IMR-90 (cell line): ENCODE measurements at regions not wholly inside any gene's neighbourhood (a gene's known extent, or its start where the extent isn't known, plus 50 kb on each side); places are given as distances from the start of the nearest gene placed in this dataset.

Experiments used
- ATAC-seq: fragments of 200-7000 bp; cut with Tn5 transposase; 2 replicates; pipeline ENCODE4 v1.9.1; 2020; ENCODE audit warnings: low read depth, mild to moderate bottlenecking, moderate library complexity
- BruUV-seq: library from RNA; stranded (reverse); fragments of 400-500 nt; replicated peaks from 2 replicates; lab custom pipeline; 2021; lab: Mats Ljungman, UMichigan
- CTCF ChIA-PET: fragments of 300-600 bp; formaldehyde crosslinking; extraction: SDS; loops from one replicate; lab custom pipeline; 2021; ENCODE audit warnings: antibody characterized with exemption; lab: Yijun Ruan, JAX
- POLR2A ChIA-PET: fragments of 300-600 bp; sonication (Branson Sonifier 250); formaldehyde crosslinking; loops from one replicate; lab custom pipeline; 2022; ENCODE audit warnings: antibody characterized with exemption; ENCODE audit not compliant: unreplicated experiment; lab: Charles Lee
- DNase-seq: peaks from one replicate; pipeline ENCODE4 v3.0.0; 2013
- H2AFZ ChIP-seq: replicated peaks from 2 replicates; pipeline ENCODE3; 2013; ENCODE audit warnings: low read length, mild to moderate bottlenecking; ENCODE audit not compliant: poor library complexity
- H2AK5ac ChIP-seq: 2 replicates; pipeline ENCODE4 v1.6.1; 2013; ENCODE audit warnings: low read depth, low read length, inconsistent platforms
- H2AK9ac ChIP-seq: replicated peaks from 2 replicates; pipeline ENCODE3; 2013; ENCODE audit warnings: mild to moderate bottlenecking, low read depth, low read length, moderate library complexity; ENCODE audit not compliant: poor library complexity
- H2BK120ac ChIP-seq: 2 replicates; pipeline ENCODE4 v1.6.1; 2013; ENCODE audit warnings: low read depth, low read length, inconsistent platforms
- H2BK15ac ChIP-seq: 3 replicates; pipeline ENCODE4 v1.6.1; 2013; ENCODE audit warnings: low read depth, low read length, inconsistent platforms
- H2BK20ac ChIP-seq: 2 replicates; pipeline ENCODE4 v1.6.1; 2013; ENCODE audit warnings: low read depth, mild to moderate bottlenecking, inconsistent platforms, low read length, moderate library complexity
- H2BK5ac ChIP-seq: 2 replicates; pipeline ENCODE4 v1.6.1; 2013; ENCODE audit warnings: mild to moderate bottlenecking, low read depth, low read length, inconsistent platforms; ENCODE audit not compliant: poor library complexity, severe bottlenecking
- H3K14ac ChIP-seq: replicated peaks from 2 replicates; pipeline ENCODE4 v1.6.1; 2013; ENCODE audit warnings: low read depth, low read length, inconsistent platforms
- H3K18ac ChIP-seq: 2 replicates; pipeline ENCODE4 v1.6.1; 2013; ENCODE audit warnings: low read depth, low read length, control low read depth
- H3K23ac ChIP-seq: 2 replicates; pipeline ENCODE4 v1.6.1; 2013; ENCODE audit warnings: low read depth, low read length, inconsistent platforms
- H3K27ac ChIP-seq: 2 replicates; pipeline ENCODE4 v1.5.1; 2013; ENCODE audit warnings: mild to moderate bottlenecking, control low read depth, low read length; ENCODE audit not compliant: insufficient read depth
- H3K27me3 ChIP-seq: 2 replicates; pipeline ENCODE4 v1.6.1; 2013; ENCODE audit warnings: low read length; ENCODE audit not compliant: control insufficient read depth, insufficient read depth
- H3K36me3 ChIP-seq: 2 replicates; pipeline ENCODE4 v1.6.1; 2013; ENCODE audit warnings: low read length, mixed read lengths; ENCODE audit not compliant: control insufficient read depth, insufficient read depth
- H3K4ac ChIP-seq: 2 replicates; pipeline ENCODE4 v1.6.1; 2013; ENCODE audit warnings: low read depth, low read length, inconsistent platforms
- H3K4me1 ChIP-seq: 2 replicates; pipeline ENCODE4 v1.6.1; 2013; ENCODE audit warnings: low read length, mixed read lengths; ENCODE audit not compliant: control insufficient read depth, insufficient read depth
- H3K4me2 ChIP-seq: 2 replicates; pipeline ENCODE4 v1.6.1; 2013; ENCODE audit warnings: low read depth, mild to moderate bottlenecking, control low read depth, low read length, moderate library complexity
- H3K4me3 ChIP-seq: 2 replicates; pipeline ENCODE4 v1.5.1; 2013; ENCODE audit warnings: low read depth, mild to moderate bottlenecking, control low read depth, low read length, moderate library complexity; ENCODE audit not compliant: insufficient read depth
- H3K56ac ChIP-seq: 2 replicates; pipeline ENCODE4 v1.6.1; 2013; ENCODE audit warnings: low read length, inconsistent platforms; ENCODE audit not compliant: insufficient read depth; ENCODE audit errors: extremely low read depth
- H3K79me1 ChIP-seq, 2 experiments: 2 replicates each; pipeline ENCODE4 v1.6.1; 2013; ENCODE audit warnings: low read length in 2 of 2, inconsistent platforms in 1 of 2, low read depth in 1 of 2
- H3K9ac ChIP-seq: 2 replicates; pipeline ENCODE4 v1.6.1; 2013; ENCODE audit warnings: low read depth, low read length, control low read depth
- H3K9me1 ChIP-seq: 2 replicates; pipeline ENCODE4 v1.6.1; 2013; ENCODE audit warnings: low read length, inconsistent platforms; ENCODE audit not compliant: insufficient read depth
- H3K9me3 ChIP-seq: 2 replicates; pipeline ENCODE4 v1.6.1; 2013; ENCODE audit warnings: low read length; ENCODE audit not compliant: control insufficient read depth, insufficient read depth
- H4K20me1 ChIP-seq: 2 replicates; pipeline ENCODE4 v1.6.1; 2013; ENCODE audit warnings: low read length, inconsistent platforms; ENCODE audit not compliant: insufficient read depth
- H4K5ac ChIP-seq: 2 replicates; pipeline ENCODE4 v1.6.1; 2013; ENCODE audit warnings: mild to moderate bottlenecking, low read depth, low read length, control low read depth
- H4K8ac ChIP-seq, 2 experiments: 2 replicates each; pipeline ENCODE4 v1.6.1; 2013; ENCODE audit warnings: low read depth in 2 of 2, low read length in 2 of 2, control low read depth in 1 of 2, inconsistent platforms in 1 of 2
- H4K91ac ChIP-seq: 2 replicates; pipeline ENCODE4 v1.6.1; 2013; ENCODE audit warnings: low read depth, low read length, inconsistent platforms; ENCODE audit not compliant: insufficient read depth
- CEBPB ChIP-seq: IDR thresholded peaks from 2 replicates; pipeline ENCODE4 v1.6.1; 2012; ENCODE audit warnings: low read depth, low read length, improper control_type of control experiment
- CTCF ChIP-seq: conservative IDR thresholded peaks from 2 replicates; pipeline ENCODE4 v1.5.1; 2012; ENCODE audit warnings: mild to moderate bottlenecking, low read depth, low read length, improper control_type of control experiment
- FOS ChIP-seq: fragments of 150-350 bp; IDR thresholded peaks from 2 replicates; pipeline ENCODE4 v1.6.1; 2016; ENCODE audit warnings: low read depth, low read length
- MAFK ChIP-seq: IDR thresholded peaks from 2 replicates; pipeline ENCODE4 v1.6.1; 2012; ENCODE audit warnings: low read depth, low read length, improper control_type of control experiment
- MAZ ChIP-seq: IDR thresholded peaks from 2 replicates; pipeline ENCODE4 v1.6.1; 2012; ENCODE audit warnings: low read depth, mild to moderate bottlenecking, low read length, improper control_type of control experiment, moderate library complexity, borderline replicate concordance
- MXI1 ChIP-seq: IDR thresholded peaks from 2 replicates; pipeline ENCODE4 v1.6.1; 2012; ENCODE audit warnings: low read depth, mild to moderate bottlenecking, low read length, moderate library complexity, borderline replicate concordance
- NFE2L2 ChIP-seq: fragments of 150-350 bp; IDR thresholded peaks from 2 replicates; pipeline ENCODE4 v1.6.1; 2016; ENCODE audit warnings: low read depth, mild to moderate bottlenecking, low read length
- RAD21 ChIP-seq: IDR thresholded peaks from 2 replicates; pipeline ENCODE4 v1.6.1; 2012; ENCODE audit warnings: low read length, improper control_type of control experiment
- RCOR1 ChIP-seq: IDR thresholded peaks from 2 replicates; pipeline ENCODE4 v1.6.1; 2012; ENCODE audit warnings: mild to moderate bottlenecking, low read length, improper control_type of control experiment; ENCODE audit not compliant: insufficient replicate concordance
- SMC3 ChIP-seq: fragments of 150-350 bp; IDR thresholded peaks from 2 replicates; pipeline ENCODE4 v1.6.1; 2016; ENCODE audit warnings: low read depth, mild to moderate bottlenecking, antibody characterized with exemption, low read length, moderate library complexity
- USF2 ChIP-seq: fragments of 150-350 bp; IDR thresholded peaks from 2 replicates; pipeline ENCODE4 v1.6.1; 2017; ENCODE audit warnings: mild to moderate bottlenecking, antibody characterized with exemption, low read length, low read depth
- WGBS, 2 experiments: methylation state at CpG; one replicate each; pipeline versions ENCODE4 v1.1.5 to v1.1.7; 2013; ENCODE audit warnings: missing lambda C conversion rate in 2 of 2; ENCODE audit not compliant: insufficient read length in 1 of 2; ENCODE audit errors: extremely low coverage in 2 of 2; 5-methylcytosine and 5-hydroxymethylcytosine counted together
- dilution Hi-C: fragments of 300-500 bp; cut with HindIII; formaldehyde crosslinking; loops from one replicate; pipeline ENCODE4 v1.14.3; 2018; ENCODE audit warnings: low sequenced_read_pairs; ENCODE audit not compliant: unreplicated experiment
- in situ Hi-C: fragments of 300-500 bp; cut with MboI; formaldehyde crosslinking; loops from 3 replicates; pipeline ENCODE4 v1.14.3; 2019; ENCODE audit warnings: low sequenced_read_pairs, inconsistent platforms, mixed read lengths
- intact Hi-C: fragments of 100-400 bp; cut with micrococcal nuclease; formaldehyde crosslinking; loops from 2 replicates; pipeline ENCODE4 v1.10.0; 2022

DNA sequence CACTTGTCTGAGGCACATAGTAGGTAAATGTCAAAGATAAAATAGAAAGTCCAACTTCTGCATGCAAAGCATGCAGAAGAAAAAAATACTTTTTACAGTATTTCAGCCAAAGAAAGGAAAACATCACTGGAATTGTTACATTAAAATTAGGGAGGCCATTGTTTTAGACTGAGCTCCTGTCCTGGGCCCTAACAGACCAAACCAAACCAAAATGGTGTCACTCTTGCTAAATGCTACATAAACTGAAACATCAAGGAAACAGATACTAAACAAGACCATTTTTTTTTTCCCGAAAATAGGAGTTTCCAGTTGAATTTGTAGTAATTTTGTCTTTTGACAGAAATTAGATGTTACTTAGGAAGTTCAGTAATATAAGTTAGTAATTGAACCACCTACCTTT, 508.8 kb downstream of the DSC3 start:
- H3K14ac ChIP-seq = no peak overlapping the region
- peaks cover 5% of the 10 kb centered on the region; the same call in 1 of the 2 replicates for H3K9me3 ChIP-seq
- WGBS, 2 experiments = no CpG with 5 or more reads among the region's 1 CpG
- H3K23ac ChIP-seq = no peak overlapping the region
- TF ChIP-seq MXI1 (no peak), FOS (no peak), USF2 (no peak), RCOR1 (no peak), RAD21 (no peak), SMC3 (no peak), MAZ (no peak), NFE2L2 (no peak), CEBPB (no peak), CTCF (no peak), MAFK (no peak)
- no peak overlapping the region for H4K5ac ChIP-seq
- dilution Hi-C loops = no loop called here
- H4K20me1 ChIP-seq = no peaks in the 10 kb centered on the region
- no peak overlapping the region for H3K4ac ChIP-seq
- in situ Hi-C loops = no loop called here
- H3K9me1 ChIP-seq = no peaks in the 10 kb centered on the region
- H3K36me3 ChIP-seq = no peaks in the 10 kb centered on the region
- ChIA-PET CTCF (no interaction called here), POLR2A (no interaction called here)
- H3K56ac ChIP-seq = no peak overlapping the region
- no peaks in the 10 kb centered on the region for H3K4me1 ChIP-seq
- no TSS peak for BruUV-seq
- H2BK120ac ChIP-seq = no peak overlapping the region
- no peak overlapping the region for H4K91ac ChIP-seq
- no peak overlapping the region for H2AFZ ChIP-seq
- ATAC-seq = no peak
- H2AK5ac ChIP-seq = no peak overlapping the region
- no peak overlapping the region for H4K8ac ChIP-seq
- no peak overlapping the region for H2AK9ac ChIP-seq
- H2BK20ac ChIP-seq = no peak overlapping the region
- DNase-seq = no peak
- no peak overlapping the region for H2BK15ac ChIP-seq
- H3K79me1 ChIP-seq = no peaks in the 10 kb centered on the region
- H3K27me3 ChIP-seq = no peaks in the 10 kb centered on the region
- no peak overlapping the region for H3K4me3 ChIP-seq
- H3K9ac ChIP-seq = no peak overlapping the region
- intact Hi-C loops = loop anchor here (5.0 kb wide), 1 partner anchor 74 kb away; no protein-coding TSS in a partner anchor
- no peak overlapping the region for H3K18ac ChIP-seq
- H2BK5ac ChIP-seq = no peak overlapping the region
- no peak overlapping the region for H3K27ac ChIP-seq
- H3K4me2 ChIP-seq = no peak overlapping the region
